Activated CD4-positive, alpha-beta T cell treated with anti-CD3 and anti-CD28 coated beads for 36 hours (primary cell): ENCODE measurements at regions not wholly inside any gene's neighbourhood (a gene's known extent, or its start where the extent isn't known, plus 50 kb on each side); places are given as distances from the start of the nearest gene placed in this dataset.

ENCODE experiments used
- ATAC-seq: fragments of 200-7000 bp; cut with Tn5 transposase; one replicate; pipeline ENCODE4 v1.10.0; 2021; ENCODE audit warnings: mild to moderate bottlenecking, moderate library complexity
- CTCF ChIA-PET: fragments of 350-600 bp; sonication (Branson Sonifier 250); formaldehyde crosslinking; loops from one replicate; lab custom pipeline; 2021; ENCODE audit warnings: antibody characterized with exemption; lab: Charles Lee
- POLR2A ChIA-PET: fragments of 350-600 bp; sonication (Branson Sonifier 250); formaldehyde crosslinking; loops from one replicate; lab custom pipeline; 2021; ENCODE audit warnings: antibody characterized with exemption, inconsistent platforms; lab: Charles Lee
- DNase-seq: peaks from one replicate; pipeline ENCODE4 v3.0.0-alpha.2; 2020
- H3K27ac Mint-ChIP-seq: one replicate; pipeline ENCODE4 v1.8.0; 2021; ENCODE audit warnings: mixed read lengths
- H3K27me3 Mint-ChIP-seq: one replicate; pipeline ENCODE4 v1.8.0; 2021; ENCODE audit warnings: mixed read lengths
- H3K36me3 Mint-ChIP-seq: one replicate; pipeline ENCODE4 v1.8.0; 2021; ENCODE audit warnings: low read depth, mixed read lengths
- H3K4me1 Mint-ChIP-seq: one replicate; pipeline ENCODE4 v1.8.0; 2021; ENCODE audit warnings: mixed read lengths
- H3K4me3 Mint-ChIP-seq: one replicate; pipeline ENCODE4 v1.8.0; 2021; ENCODE audit warnings: mild to moderate bottlenecking, moderate library complexity, mixed read lengths
- H3K9me3 Mint-ChIP-seq: one replicate; pipeline ENCODE4 v1.8.0; 2021; ENCODE audit warnings: low read depth, mixed read lengths
- intact Hi-C, 2 experiments: fragments of 100-400 bp; cut with DNase I in 1 of 2; cut with micrococcal nuclease in 1 of 2; formaldehyde crosslinking; loops; one replicate each; pipeline versions ENCODE4 v1.14.2 to v1.15.1; 2022 to 2024; cut with DNase I, micrococcal nuclease

- intact Hi-C loops = no loop called here
- H3K9me3 Mint-ChIP-seq = peaks cover 2% of the 10 kb centered on the region
- ChIA-PET CTCF (no interaction called here), POLR2A (no interaction called here)
- H3K27me3 Mint-ChIP-seq = no peaks in the 10 kb centered on the region
- H3K4me3 Mint-ChIP-seq = no peak overlapping the region
- H3K27ac Mint-ChIP-seq = no peak overlapping the region
- DNase-seq = no peak
- no peaks in the 10 kb centered on the region for H3K4me1 Mint-ChIP-seq
- no peaks in the 10 kb centered on the region for H3K36me3 Mint-ChIP-seq
- no peak for ATAC-seq
These were observed 2770.4 kb downstream of the PCDH9 start for GRCh38 chr13:64459778-64460177.

- CTCF ChIA-PET = no interaction called here
- Mint-ChIP-seq H3K36me3 (no peaks in the 10 kb centered on the region), H3K27me3 (no peaks in the 10 kb centered on the region), H3K4me1 (no peaks in the 10 kb centered on the region), H3K4me3 (no peak overlapping the region), H3K9me3 (peaks cover 2% of the 10 kb centered on the region), H3K27ac (no peak overlapping the region)
- ATAC-seq (no peak), DNase-seq (no peak)
- intact Hi-C loops = no loop called here
- POLR2A ChIA-PET = no interaction called here
These were observed 2772.2 kb downstream of the PCDH9 start for GRCh38 chr13:64457976-64458375.

GRCh38 chr13:64455124-64455523 lies 2775.0 kb downstream of the PCDH9 start:
- Mint-ChIP-seq H3K27ac (no peak overlapping the region), H3K4me3 (no peak overlapping the region), H3K27me3 (no peaks in the 10 kb centered on the region), H3K36me3 (no peaks in the 10 kb centered on the region), H3K4me1 (no peaks in the 10 kb centered on the region), H3K9me3 (peaks cover 2% of the 10 kb centered on the region)
- intact Hi-C loops = no loop called here
- POLR2A ChIA-PET = no interaction called here
- ATAC-seq (no peak), DNase-seq (no peak)
- CTCF ChIA-PET = no interaction called here

- H3K4me3 Mint-ChIP-seq = no peak overlapping the region
- POLR2A ChIA-PET = no interaction called here
- no peaks in the 10 kb centered on the region for H3K4me1 Mint-ChIP-seq
- CTCF ChIA-PET = no interaction called here
- peaks cover 2% of the 10 kb centered on the region for H3K9me3 Mint-ChIP-seq
- H3K27me3 Mint-ChIP-seq = no peaks in the 10 kb centered on the region
- H3K27ac Mint-ChIP-seq = no peak overlapping the region
- intact Hi-C loops = no loop called here
- no peak for ATAC-seq
- no peak for DNase-seq
- H3K36me3 Mint-ChIP-seq = no peaks in the 10 kb centered on the region
These were observed 2776.3 kb downstream of the PCDH9 start for GRCh38 chr13:64453831-64454230.

GRCh38 chr13:64446372-64446771 lies 2783.8 kb downstream of the PCDH9 start:
- Mint-ChIP-seq H3K4me3 (no peak overlapping the region), H3K4me1 (no peaks in the 10 kb centered on the region), H3K27me3 (no peaks in the 10 kb centered on the region), H3K27ac (no peak overlapping the region), H3K36me3 (no peaks in the 10 kb centered on the region), H3K9me3 (peaks cover 2% of the 10 kb centered on the region)
- intact Hi-C loops = no loop called here
- ChIA-PET POLR2A (no interaction called here), CTCF (no interaction called here)
- DNase-seq (no peak), ATAC-seq (no peak)

GRCh38 chr13:64441740-64442139 lies 2788.4 kb downstream of the PCDH9 start:
- CTCF ChIA-PET = no interaction called here
- Mint-ChIP-seq H3K36me3 (no peaks in the 10 kb centered on the region), H3K4me3 (no peak overlapping the region), H3K27me3 (no peaks in the 10 kb centered on the region), H3K27ac (no peak overlapping the region), H3K4me1 (no peaks in the 10 kb centered on the region), H3K9me3 (peaks cover 2% of the 10 kb centered on the region)
- POLR2A ChIA-PET = no interaction called here
- ATAC-seq (no peak), DNase-seq (no peak)
- intact Hi-C loops = no loop called here

GRCh38 chr13:64438084-64438483 lies 2792.1 kb downstream of the PCDH9 start:
- CTCF ChIA-PET = no interaction called here

GRCh38 chr13:64429691-64430090 lies 2800.4 kb downstream of the PCDH9 start:
- peaks cover 10% of the 10 kb centered on the region for H3K9me3 Mint-ChIP-seq
- POLR2A ChIA-PET = no interaction called here
- H3K27me3 Mint-ChIP-seq = no peaks in the 10 kb centered on the region
- H3K4me3 Mint-ChIP-seq = no peak overlapping the region
- ATAC-seq = no peak
- no peaks in the 10 kb centered on the region for H3K36me3 Mint-ChIP-seq
- DNase-seq = no peak
- H3K27ac Mint-ChIP-seq = no peak overlapping the region
- intact Hi-C loops = no loop called here
- CTCF ChIA-PET = no interaction called here
- no peaks in the 10 kb centered on the region for H3K4me1 Mint-ChIP-seq

More at GRCh38 chr13:64438084-64438483, 2792.1 kb downstream of the PCDH9 start:
- peaks cover 8% of the 10 kb centered on the region for H3K9me3 Mint-ChIP-seq
- H3K4me3 Mint-ChIP-seq = no peak overlapping the region
- H3K27me3 Mint-ChIP-seq = no peaks in the 10 kb centered on the region
- DNase-seq (no peak), ATAC-seq (no peak)
- no peaks in the 10 kb centered on the region for H3K4me1 Mint-ChIP-seq
- POLR2A ChIA-PET = no interaction called here
- no peaks in the 10 kb centered on the region for H3K36me3 Mint-ChIP-seq
- intact Hi-C loops = no loop called here
- no peak overlapping the region for H3K27ac Mint-ChIP-seq

- no peaks in the 10 kb centered on the region for H3K36me3 Mint-ChIP-seq
These were observed 2801.9 kb downstream of the PCDH9 start for GRCh38 chr13:64428196-64428595.

GRCh38 chr13:64423467-64423866 lies 2806.7 kb downstream of the PCDH9 start:
- H3K4me1 Mint-ChIP-seq = no peaks in the 10 kb centered on the region
- H3K9me3 Mint-ChIP-seq = peaks cover 4% of the 10 kb centered on the region
- no peak overlapping the region for H3K4me3 Mint-ChIP-seq
- ChIA-PET POLR2A (no interaction called here), CTCF (no interaction called here)
- intact Hi-C loops = no loop called here
- H3K36me3 Mint-ChIP-seq = no peaks in the 10 kb centered on the region
- ATAC-seq = no peak
- H3K27me3 Mint-ChIP-seq = no peaks in the 10 kb centered on the region
- H3K27ac Mint-ChIP-seq = no peak overlapping the region
- DNase-seq = no peak

More at GRCh38 chr13:64428196-64428595, 2801.9 kb downstream of the PCDH9 start:
- H3K27me3 Mint-ChIP-seq = no peaks in the 10 kb centered on the region
- DNase-seq (no peak), ATAC-seq (no peak)
- H3K4me3 Mint-ChIP-seq = no peak overlapping the region
- intact Hi-C loops = no loop called here
- peaks cover 8% of the 10 kb centered on the region for H3K9me3 Mint-ChIP-seq
- no peak overlapping the region for H3K27ac Mint-ChIP-seq
- no peaks in the 10 kb centered on the region for H3K4me1 Mint-ChIP-seq
- CTCF ChIA-PET = no interaction called here
- POLR2A ChIA-PET = no interaction called here

GRCh38 chr13:64420181-64420580 lies 2810.0 kb downstream of the PCDH9 start:
- no peak overlapping the region for H3K4me3 Mint-ChIP-seq
- no peak overlapping the region for H3K27ac Mint-ChIP-seq
- peaks cover 4% of the 10 kb centered on the region for H3K9me3 Mint-ChIP-seq
- intact Hi-C loops = no loop called here
- no peaks in the 10 kb centered on the region for H3K4me1 Mint-ChIP-seq
- H3K36me3 Mint-ChIP-seq = no peaks in the 10 kb centered on the region
- ChIA-PET POLR2A (no interaction called here), CTCF (no interaction called here)
- H3K27me3 Mint-ChIP-seq = no peaks in the 10 kb centered on the region
- no peak for DNase-seq
- ATAC-seq = no peak

GRCh38 chr13:64417581-64417980 lies 2812.6 kb downstream of the PCDH9 start:
- CTCF ChIA-PET = interaction anchor here (0.7 kb wide), 1 partner anchor 96 kb away, joined by 3 read pairs; no protein-coding TSS in a partner anchor
- Mint-ChIP-seq H3K9me3 (peaks cover 8% of the 10 kb centered on the region), H3K4me1 (no peaks in the 10 kb centered on the region), H3K36me3 (no peaks in the 10 kb centered on the region), H3K27me3 (no peaks in the 10 kb centered on the region), H3K4me3 (no peak overlapping the region), H3K27ac (no peak overlapping the region)
- POLR2A ChIA-PET = no interaction called here
- no peak for DNase-seq
- ATAC-seq = no peak
- intact Hi-C loops = no loop called here

- no peaks in the 10 kb centered on the region for H3K36me3 Mint-ChIP-seq
- no peak overlapping the region for H3K4me3 Mint-ChIP-seq
- DNase-seq = no peak
- CTCF ChIA-PET = no interaction called here
- no peaks in the 10 kb centered on the region for H3K27me3 Mint-ChIP-seq
- POLR2A ChIA-PET = no interaction called here
- no peaks in the 10 kb centered on the region for H3K4me1 Mint-ChIP-seq
- ATAC-seq = no peak
- H3K9me3 Mint-ChIP-seq = peaks cover 12% of the 10 kb centered on the region
- H3K27ac Mint-ChIP-seq = no peak overlapping the region
- intact Hi-C loops = no loop called here
These were observed 2815.8 kb downstream of the PCDH9 start for GRCh38 chr13:64414381-64414780.
